ENCODE measurements at regions not wholly inside any gene's neighbourhood (a gene's known extent, or its start where the extent isn't known, plus 50 kb on each side); places are given as distances from the start of the nearest gene placed in this dataset.
"Not testable (repeated sequence)": the region's sequence is repeated elsewhere in the genome, so short reads cannot be mapped to it uniquely, and the experiment has no call there.

DNA sequence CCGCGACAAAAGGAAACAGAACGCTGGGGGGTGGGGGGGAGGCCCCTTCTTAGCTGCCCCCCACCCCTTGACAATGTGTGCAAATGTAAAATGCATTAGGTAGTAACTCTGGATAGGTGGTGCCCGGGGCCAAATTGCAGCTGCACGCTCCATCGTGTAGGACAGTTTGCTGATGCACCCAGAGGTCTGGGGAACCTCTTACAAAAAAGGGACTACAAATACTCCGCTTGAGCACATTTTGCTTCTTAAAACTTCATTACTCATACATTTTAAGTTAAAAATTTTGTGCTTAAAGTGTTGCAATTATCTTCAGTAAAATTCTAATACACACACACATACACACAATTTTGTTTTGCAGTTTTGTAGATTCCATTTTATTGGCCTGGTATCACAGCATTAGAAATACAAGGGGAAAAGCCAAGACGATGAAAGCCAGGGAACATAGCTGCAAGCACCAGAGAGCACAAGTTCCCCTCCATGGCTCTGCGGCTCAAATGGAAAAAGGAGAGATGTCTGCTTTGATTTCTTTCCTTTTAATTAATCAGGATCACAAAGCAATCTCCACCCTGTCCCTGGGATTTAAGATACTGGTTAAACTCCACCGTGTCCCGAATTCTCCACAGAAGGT, 582.1 kb downstream of the ZEB2 start:
- no peak for FAIRE-seq
- no peak for TF ChIP-seq POLR2A (IDR thresholded peaks at IDR 0.05; ENCODE audit: low read depth, low read length)
- no peak for DNase-seq (ENCODE audit: insufficient read length, low spot score)

DNA sequence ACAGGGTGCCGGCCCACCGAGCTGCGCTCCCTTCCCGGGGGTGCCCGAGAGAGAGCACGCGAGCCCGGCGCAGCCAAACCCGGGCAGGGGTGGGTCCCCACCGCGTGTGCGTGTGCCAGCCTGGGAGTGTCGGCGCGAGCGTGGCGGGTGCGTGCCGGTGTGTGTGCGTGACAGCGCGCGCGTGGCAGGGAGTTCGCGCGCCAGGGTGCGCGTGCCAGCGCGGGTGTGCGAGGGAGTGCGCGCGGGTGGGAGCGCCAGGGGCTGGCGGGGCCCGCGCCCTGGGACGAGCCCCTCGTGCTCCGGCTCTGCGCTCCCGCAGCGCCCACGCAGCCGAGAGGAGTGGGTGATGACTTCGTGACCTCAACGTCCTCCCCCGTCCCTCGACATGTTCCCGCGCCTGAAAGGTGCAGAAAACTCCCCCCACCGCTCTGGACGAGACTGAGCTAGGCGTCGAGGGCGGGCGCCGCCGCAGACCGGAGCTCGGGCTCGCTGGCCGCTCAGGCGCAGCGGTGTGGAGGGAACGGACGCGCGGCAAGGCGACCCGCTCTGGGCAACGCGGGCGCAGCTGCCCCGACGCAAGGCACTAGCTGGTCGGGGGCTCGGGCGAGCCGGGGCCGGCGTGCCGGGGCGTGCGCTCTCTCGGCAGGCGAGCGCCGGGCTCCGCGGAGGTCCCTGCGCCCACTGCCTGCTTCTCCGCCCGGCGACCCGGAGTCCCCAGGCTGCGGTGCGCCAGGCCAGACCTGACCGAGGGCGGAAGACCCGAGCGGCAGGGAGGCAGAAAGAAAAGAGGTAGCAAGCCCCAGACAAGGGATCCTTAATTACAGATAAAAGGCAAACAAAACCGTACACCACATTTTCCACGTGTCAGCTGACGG, 582.8 kb downstream of the ZEB2 start:
- FAIRE-seq (no peak), DNase-seq (ENCODE audit: insufficient read length, low spot score) (no peak)
- TF ChIP-seq POLR2A (IDR thresholded peaks at IDR 0.05; ENCODE audit: low read depth, low read length): peak; percentile 43; the same call in 1 of the 2 replicates

DNA sequence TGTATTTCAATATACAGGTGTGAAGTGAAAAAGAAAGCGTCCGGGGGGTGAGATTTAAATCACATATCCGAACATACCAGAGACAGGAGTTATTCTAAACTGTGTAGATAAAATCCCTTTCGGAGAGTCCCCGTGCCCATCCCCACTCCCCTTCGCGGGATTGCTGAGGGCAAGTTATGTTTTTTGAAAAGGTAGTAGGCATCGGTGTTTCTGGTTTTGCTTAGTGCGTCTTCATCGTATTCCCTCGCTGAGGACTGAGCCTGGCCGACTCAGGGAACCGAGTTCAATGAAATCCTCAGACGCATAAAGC, 583.4 kb downstream of the ZEB2 start:
- DNase-seq (ENCODE audit: insufficient read length, low spot score): no peak
- FAIRE-seq: no peak
- TF ChIP-seq POLR2A (IDR thresholded peaks at IDR 0.05; ENCODE audit: low read depth, low read length): no peak

DNA sequence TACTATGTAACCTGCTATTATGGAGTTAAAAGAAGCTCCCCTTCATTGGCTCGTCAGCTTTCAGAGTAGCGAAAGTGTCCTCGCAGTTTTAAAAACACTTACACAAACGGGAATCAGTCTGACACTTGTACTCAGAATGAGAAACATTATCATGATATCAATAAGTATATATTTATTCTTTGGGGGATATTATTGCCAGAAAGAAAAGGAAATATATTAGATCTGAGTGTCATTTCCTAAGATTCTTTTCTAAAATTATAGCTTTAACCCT, 584.5 kb downstream of the ZEB2 start:
- no peak for DNase-seq (ENCODE audit: insufficient read length, low spot score)
- FAIRE-seq: no peak
- TF ChIP-seq POLR2A (IDR thresholded peaks at IDR 0.05; ENCODE audit: low read depth, low read length): no peak

DNA sequence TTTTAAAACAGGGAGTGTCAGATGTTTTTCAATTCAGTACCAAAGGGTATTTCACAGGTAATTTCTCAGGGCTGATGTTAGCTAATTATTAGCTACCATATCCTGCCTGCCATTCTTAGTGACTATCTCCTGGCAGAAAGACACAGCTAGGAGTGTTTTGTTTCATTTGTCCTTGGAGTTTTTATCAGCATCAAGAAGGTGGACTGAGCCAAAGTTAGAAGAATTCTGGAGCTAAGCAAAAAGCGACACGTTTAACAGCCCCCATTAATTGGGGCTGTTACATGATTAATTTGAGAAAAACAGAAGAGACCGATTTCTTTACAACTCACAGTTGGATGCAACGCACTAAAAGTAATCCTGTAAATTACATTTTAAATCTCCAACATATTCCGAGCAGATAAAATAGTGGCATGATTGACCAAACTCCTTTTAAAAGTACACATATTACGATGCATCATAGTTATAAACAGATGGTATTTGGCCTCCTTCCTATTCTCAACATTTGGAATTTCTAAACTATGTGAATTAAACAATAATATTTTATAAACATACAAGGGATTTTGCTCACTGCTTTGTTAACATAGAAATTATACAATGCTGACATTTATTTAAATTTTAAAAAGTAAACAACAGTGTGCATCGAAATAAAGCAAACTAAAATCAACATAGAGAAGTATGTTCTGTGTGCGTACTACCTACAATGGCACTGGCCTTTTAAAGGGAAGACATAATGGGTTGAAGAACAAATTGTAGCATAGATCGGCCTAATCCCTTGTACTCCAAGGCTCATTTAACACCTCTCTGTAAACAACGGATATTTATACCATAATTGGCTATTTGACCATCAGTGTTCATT, 585.1 kb downstream of the ZEB2 start:
- FAIRE-seq: no peak
- TF ChIP-seq POLR2A (IDR thresholded peaks at IDR 0.05; ENCODE audit: low read depth, low read length): no peak
- DNase-seq (ENCODE audit: insufficient read length, low spot score): no peak

DNA sequence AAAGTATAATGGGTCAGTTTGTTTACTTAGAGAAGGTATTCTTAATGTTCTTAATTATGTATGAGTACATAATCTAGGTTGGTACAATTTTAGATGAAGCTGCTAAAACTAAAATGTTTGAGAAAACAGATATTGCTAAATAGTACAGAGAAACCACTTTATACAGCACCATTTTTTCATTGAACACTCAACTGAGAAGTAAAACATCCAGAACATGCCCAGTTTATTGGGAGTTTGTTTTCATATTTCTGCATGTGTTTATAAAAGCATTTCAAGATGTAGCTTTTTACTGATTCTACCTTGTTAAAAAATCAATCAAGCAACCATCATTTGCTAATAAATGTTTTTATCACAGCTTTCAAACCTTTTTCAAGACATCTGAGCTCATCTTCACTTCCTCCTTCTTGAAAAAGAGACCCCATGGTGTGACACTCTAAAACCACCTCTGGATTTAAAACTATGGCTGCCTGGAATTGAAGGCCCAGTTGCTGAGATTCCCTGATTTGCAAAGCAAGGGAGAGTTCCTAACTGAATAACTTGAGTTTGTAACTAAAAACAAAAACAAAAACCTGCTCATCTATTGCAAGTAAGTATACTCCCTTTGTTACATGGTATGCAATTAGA, 585.9 kb downstream of the ZEB2 start:
- no peak for FAIRE-seq

DNA sequence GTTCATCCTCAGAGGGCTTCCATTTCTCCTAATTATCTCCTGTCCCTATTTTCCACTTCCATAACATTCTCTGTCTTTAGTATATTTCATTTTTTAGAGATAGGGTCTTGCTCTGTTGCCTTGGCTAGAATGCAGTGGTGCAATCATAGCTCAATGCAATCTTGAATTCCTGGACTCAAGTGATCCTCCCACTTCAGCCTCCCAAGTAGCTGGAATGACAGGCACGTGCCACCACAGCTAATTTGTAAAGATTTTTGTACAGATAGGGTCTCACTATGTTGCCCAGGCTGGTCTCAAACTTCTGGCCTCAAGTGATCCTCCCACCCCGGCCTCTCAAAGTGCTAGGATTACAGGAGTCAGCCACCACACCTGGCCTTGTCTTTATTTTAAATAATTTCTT, 589.0 kb downstream of the ZEB2 start:
- TF ChIP-seq POLR2A (IDR thresholded peaks at IDR 0.05; ENCODE audit: low read depth, low read length): no peak
- FAIRE-seq: no peak
- DNase-seq (ENCODE audit: insufficient read length, low spot score): no peak

More for the DNA sequence above, 585.9 kb downstream of the ZEB2 start:
- no peak for TF ChIP-seq POLR2A (IDR thresholded peaks at IDR 0.05; ENCODE audit: low read depth, low read length)
- no peak for DNase-seq (ENCODE audit: insufficient read length, low spot score)

DNA sequence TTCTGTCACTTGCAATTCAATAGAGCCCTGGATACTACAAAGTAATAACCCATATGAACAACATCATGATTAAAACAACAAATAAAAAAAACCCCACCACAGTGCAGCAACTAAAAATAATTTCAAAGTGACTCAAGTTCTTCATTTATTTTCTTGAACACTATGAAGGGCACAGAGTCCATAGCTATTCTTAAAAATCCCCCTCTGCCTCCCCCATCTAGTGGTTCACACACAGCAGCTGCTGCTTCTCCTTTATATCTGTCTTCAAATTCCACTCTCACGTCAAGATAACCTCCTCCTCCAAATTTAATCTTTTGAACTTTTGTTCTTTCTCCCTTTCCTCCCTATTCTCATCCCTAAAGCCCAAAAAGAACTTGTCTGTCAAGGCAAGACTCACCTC, 591.3 kb downstream of the ZEB2 start:
- no peak for DNase-seq (ENCODE audit: insufficient read length, low spot score)
- FAIRE-seq: no peak
- TF ChIP-seq POLR2A (IDR thresholded peaks at IDR 0.05; ENCODE audit: low read depth, low read length): no peak

DNA sequence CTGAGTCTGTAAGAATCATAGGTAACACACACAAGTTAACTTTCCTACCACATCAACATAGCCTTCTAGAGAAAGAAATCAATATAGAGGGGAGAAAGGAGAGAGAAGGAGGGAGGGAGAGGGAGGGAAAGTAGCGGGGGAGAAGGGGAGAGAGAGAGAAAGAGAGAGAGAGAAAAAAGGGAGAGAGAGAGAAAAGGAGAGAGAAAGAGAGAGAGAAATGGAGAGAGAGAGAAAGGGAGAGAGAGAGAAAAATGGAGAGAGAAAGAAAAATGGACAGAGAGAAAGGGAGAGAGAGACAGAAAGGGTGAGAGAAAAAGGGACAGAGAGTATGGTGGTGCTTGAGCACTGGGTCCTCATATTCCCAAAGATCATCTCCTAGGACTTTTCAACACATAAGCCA, 591.7 kb downstream of the ZEB2 start:
- FAIRE-seq (no peak), DNase-seq (ENCODE audit: insufficient read length, low spot score) (no peak)
- TF ChIP-seq POLR2A (IDR thresholded peaks at IDR 0.05; ENCODE audit: low read depth, low read length): no peak

DNA sequence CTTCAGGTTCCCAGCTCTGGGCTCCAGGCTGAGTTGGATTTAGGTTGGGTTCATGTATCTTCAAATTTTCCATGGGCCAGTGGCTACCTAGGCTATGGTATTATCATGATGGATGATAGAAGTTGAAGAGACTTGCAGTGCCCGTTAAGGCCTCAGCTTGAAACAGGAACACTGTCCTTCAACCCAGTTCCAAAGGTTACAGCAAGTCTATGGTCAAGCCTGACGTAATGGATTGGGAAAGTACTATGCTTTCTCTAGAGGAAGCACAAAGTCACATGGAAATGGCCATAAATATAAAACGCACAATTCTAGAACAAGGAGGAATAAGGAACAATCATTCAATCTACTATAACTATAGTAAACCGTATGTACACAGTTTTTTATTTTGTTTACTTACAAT, 593.2 kb downstream of the ZEB2 start:
- DNase-seq (ENCODE audit: insufficient read length, low spot score): no peak
- TF ChIP-seq POLR2A (IDR thresholded peaks at IDR 0.05; ENCODE audit: low read depth, low read length): no peak
- FAIRE-seq: no peak

DNA sequence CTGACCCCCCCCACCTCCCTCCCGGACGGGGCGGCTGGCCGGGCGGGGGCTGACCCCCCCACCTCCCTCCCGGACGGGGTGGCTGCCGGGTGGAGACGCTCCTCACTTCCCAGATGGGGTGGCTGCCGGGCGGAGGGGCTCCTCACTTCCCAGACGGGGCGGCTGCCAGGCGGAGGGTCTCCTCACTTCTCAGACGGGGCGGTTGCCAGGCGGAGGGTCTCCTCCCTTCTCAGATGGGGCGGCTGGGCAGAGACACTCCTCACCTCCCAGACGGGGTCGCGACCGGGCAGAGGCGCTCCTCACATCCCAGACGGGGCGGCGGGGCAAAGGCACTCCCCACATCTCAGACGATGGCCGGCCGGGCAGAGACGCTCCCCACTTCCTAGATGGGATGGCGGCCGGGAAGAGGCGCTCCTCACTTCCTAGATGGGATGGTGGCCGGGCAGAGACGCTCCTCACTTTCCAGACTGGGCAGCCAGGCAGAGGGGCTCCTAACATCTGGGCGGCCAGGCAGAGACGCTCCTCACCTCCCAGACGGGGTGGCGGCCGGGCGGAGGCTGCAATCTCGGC, 597.6 kb downstream of the ZEB2 start:
- DNase-seq (ENCODE audit: insufficient read length, low spot score); FAIRE-seq: not testable (repeated sequence)

DNA sequence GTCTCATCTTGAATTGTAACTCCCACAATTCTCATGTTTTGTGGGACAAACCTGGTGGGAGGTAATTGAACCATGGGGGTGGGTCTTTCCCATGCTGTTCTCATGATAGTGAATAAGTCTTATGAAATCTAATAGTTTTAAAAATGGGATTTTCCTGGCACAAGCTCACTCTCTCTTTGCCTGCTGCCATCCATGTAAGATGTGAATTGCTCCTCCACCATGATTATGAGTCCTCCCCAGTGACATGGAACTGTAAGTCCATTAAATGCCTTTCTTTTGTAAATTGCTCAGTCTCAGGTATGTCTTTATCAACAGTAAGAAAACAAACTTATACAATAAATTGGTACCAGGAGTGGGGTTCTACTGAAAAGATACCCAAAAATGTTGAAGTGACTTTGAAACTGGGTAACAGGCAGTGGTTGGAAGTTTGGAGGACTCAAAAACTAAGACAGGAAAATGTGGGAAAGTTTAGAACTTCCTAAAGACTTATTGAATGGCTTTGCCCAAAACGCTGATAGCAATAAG, 601.4 kb downstream of the ZEB2 start:
- FAIRE-seq: no peak
- no peak for DNase-seq (ENCODE audit: insufficient read length, low spot score)
- TF ChIP-seq POLR2A (IDR thresholded peaks at IDR 0.05; ENCODE audit: low read depth, low read length): no peak

DNA sequence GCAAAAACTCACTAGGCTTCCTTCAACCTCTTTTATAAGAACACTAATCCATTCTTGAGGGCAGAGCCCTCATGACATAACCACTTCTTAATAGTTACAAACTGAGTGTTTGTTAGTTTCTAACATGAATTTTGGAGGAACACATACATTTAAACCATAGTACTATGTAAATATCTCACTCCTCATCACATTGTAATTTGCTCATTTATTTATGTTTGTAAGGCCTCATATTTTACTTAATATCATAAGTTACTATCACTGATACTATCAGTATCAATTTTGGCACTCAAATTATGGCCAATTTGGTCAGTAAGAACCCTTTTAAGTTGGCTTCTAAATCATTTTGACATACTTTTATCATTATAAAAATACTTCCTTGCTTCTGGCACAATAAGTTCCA, 603.1 kb downstream of the ZEB2 start:
- no peak for FAIRE-seq
- TF ChIP-seq POLR2A (IDR thresholded peaks at IDR 0.05; ENCODE audit: low read depth, low read length): no peak
- DNase-seq (ENCODE audit: insufficient read length, low spot score): no peak
